HG03520 (cell line): ENCODE measurements at regions not wholly inside any gene's neighbourhood (a gene's known extent, or its start where the extent isn't known, plus 50 kb on each side); places are given as distances from the start of the nearest gene placed in this dataset.

Experiments used
- ATAC-seq: cut with Tn5 transposase; IDR thresholded peaks from one replicate; pipeline ENCODE4 v1.9.1; 2021; ENCODE audit warnings: mild to moderate bottlenecking, moderate library complexity; ENCODE audit not compliant: unreplicated experiment

GRCh38 chr18:45373286-45373880 is 241.9 kb upstream of the SLC14A2 start:
- ATAC-seq, result no peak

GRCh38 chr18:45374236-45374635 is 241.0 kb upstream of the SLC14A2 start:
- no peak for ATAC-seq

GRCh38 chr18:45374878-45375630 is 240.2 kb upstream of the SLC14A2 start:
- no peak for ATAC-seq

GRCh38 chr18:45376193-45376592 is 239.1 kb upstream of the SLC14A2 start:
- no peak for ATAC-seq

- no peak for ATAC-seq
These were observed 237.0 kb upstream of the SLC14A2 start for GRCh38 chr18:45378308-45378707.

GRCh38 chr18:45378933-45379332 is 236.3 kb upstream of the SLC14A2 start:
- no peak for ATAC-seq

- ATAC-seq, result peak; percentile 76
These were observed 235.4 kb upstream of the SLC14A2 start for GRCh38 chr18:45379903-45380302.

GRCh38 chr18:45381282-45381681 is 234.0 kb upstream of the SLC14A2 start:
- ATAC-seq, result no peak

- no peak for ATAC-seq
These were observed 232.0 kb upstream of the SLC14A2 start for GRCh38 chr18:45383228-45383627.

GRCh38 chr18:45384137-45384961 is 230.9 kb upstream of the SLC14A2 start:
- ATAC-seq, result no peak

GRCh38 chr18:45384962-45385315 is 230.3 kb upstream of the SLC14A2 start:
- ATAC-seq, result no peak

GRCh38 chr18:45386041-45386655 is 229.1 kb upstream of the SLC14A2 start:
- ATAC-seq, result no peak

GRCh38 chr18:45387229-45387628 is 228.0 kb upstream of the SLC14A2 start:
- no peak for ATAC-seq

GRCh38 chr18:45398448-45398847 is 216.8 kb upstream of the SLC14A2 start:
- no peak for ATAC-seq

- no peak for ATAC-seq
These were observed 216.1 kb upstream of the SLC14A2 start for GRCh38 chr18:45399146-45399545.

GRCh38 chr18:45399643-45400042 is 215.6 kb upstream of the SLC14A2 start:
- no peak for ATAC-seq

- ATAC-seq, result no peak
These were observed 212.7 kb upstream of the SLC14A2 start for GRCh38 chr18:45402485-45403056.

- no peak for ATAC-seq
These were observed 211.8 kb upstream of the SLC14A2 start for GRCh38 chr18:45403341-45404049.

- no peak for ATAC-seq
These were observed 207.1 kb upstream of the SLC14A2 start for GRCh38 chr18:45408218-45408617.

- no peak for ATAC-seq
These were observed 205.3 kb upstream of the SLC14A2 start for GRCh38 chr18:45409971-45410370.
